IMR-90 (cell line): ENCODE measurements at regions not wholly inside any gene's neighbourhood (a gene's known extent, or its start where the extent isn't known, plus 50 kb on each side); places are given as distances from the start of the nearest gene placed in this dataset.

ENCODE experiments used
- BHLHE40 ChIP-seq: fragments of 150-350 bp; IDR thresholded peaks from 2 replicates; pipeline ENCODE4 v1.6.1; 2016; ENCODE audit warnings: mild to moderate bottlenecking, low read depth, low read length
- CHD1 ChIP-seq: IDR thresholded peaks from 2 replicates; pipeline ENCODE4 v1.6.1; 2012; ENCODE audit warnings: low read depth, low read length, improper control_type of control experiment
- MAFK ChIP-seq: IDR thresholded peaks from 2 replicates; pipeline ENCODE4 v1.6.1; 2012; ENCODE audit warnings: low read depth, low read length, improper control_type of control experiment
- MXI1 ChIP-seq: IDR thresholded peaks from 2 replicates; pipeline ENCODE4 v1.6.1; 2012; ENCODE audit warnings: low read depth, mild to moderate bottlenecking, low read length, moderate library complexity, borderline replicate concordance
- NFE2L2 ChIP-seq: fragments of 150-350 bp; IDR thresholded peaks from 2 replicates; pipeline ENCODE4 v1.6.1; 2016; ENCODE audit warnings: low read depth, mild to moderate bottlenecking, low read length
- POLR2A ChIP-seq: IDR thresholded peaks from 2 replicates; pipeline ENCODE4 v1.6.1; 2012; ENCODE audit warnings: mild to moderate bottlenecking, low read depth, low read length
- RAD21 ChIP-seq: IDR thresholded peaks from 2 replicates; pipeline ENCODE4 v1.6.1; 2012; ENCODE audit warnings: low read length, improper control_type of control experiment
- RFX5 ChIP-seq: IDR thresholded peaks from 2 replicates; pipeline ENCODE4 v1.8.0; 2012; ENCODE audit warnings: low read depth, mild to moderate bottlenecking, low read length, moderate library complexity
- SMC3 ChIP-seq: fragments of 150-350 bp; IDR thresholded peaks from 2 replicates; pipeline ENCODE4 v1.6.1; 2016; ENCODE audit warnings: low read depth, mild to moderate bottlenecking, antibody characterized with exemption, low read length, moderate library complexity
- TF ChIP-seq, protein P1 (sequence below): conservative IDR thresholded peaks from 2 replicates; pipeline ENCODE4 v1.5.1; 2012; ENCODE audit warnings: mild to moderate bottlenecking, low read depth, low read length, improper control_type of control experiment
- TF ChIP-seq, protein P2 (sequence below): fragments of 150-350 bp; IDR thresholded peaks from 2 replicates; pipeline ENCODE4 v1.6.1; 2017; ENCODE audit warnings: mild to moderate bottlenecking, antibody characterized with exemption, low read length, low read depth
- TF ChIP-seq, protein P3 (sequence below): fragments of 150-350 bp; IDR thresholded peaks from 2 replicates; pipeline ENCODE4 v1.6.1; 2016; ENCODE audit warnings: low read depth, mild to moderate bottlenecking, low read length, moderate library complexity, borderline replicate concordance

- TF ChIP-seq MAFK (no peak), NFE2L2 (no peak), POLR2A (no peak), MXI1 (no peak), BHLHE40 (no peak), RAD21 (no peak), RFX5 (no peak), SMC3 (no peak), CHD1 (no peak)
- TF ChIP-seq, protein P1, sequence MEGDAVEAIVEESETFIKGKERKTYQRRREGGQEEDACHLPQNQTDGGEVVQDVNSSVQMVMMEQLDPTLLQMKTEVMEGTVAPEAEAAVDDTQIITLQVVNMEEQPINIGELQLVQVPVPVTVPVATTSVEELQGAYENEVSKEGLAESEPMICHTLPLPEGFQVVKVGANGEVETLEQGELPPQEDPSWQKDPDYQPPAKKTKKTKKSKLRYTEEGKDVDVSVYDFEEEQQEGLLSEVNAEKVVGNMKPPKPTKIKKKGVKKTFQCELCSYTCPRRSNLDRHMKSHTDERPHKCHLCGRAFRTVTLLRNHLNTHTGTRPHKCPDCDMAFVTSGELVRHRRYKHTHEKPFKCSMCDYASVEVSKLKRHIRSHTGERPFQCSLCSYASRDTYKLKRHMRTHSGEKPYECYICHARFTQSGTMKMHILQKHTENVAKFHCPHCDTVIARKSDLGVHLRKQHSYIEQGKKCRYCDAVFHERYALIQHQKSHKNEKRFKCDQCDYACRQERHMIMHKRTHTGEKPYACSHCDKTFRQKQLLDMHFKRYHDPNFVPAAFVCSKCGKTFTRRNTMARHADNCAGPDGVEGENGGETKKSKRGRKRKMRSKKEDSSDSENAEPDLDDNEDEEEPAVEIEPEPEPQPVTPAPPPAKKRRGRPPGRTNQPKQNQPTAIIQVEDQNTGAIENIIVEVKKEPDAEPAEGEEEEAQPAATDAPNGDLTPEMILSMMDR = no peak
- TF ChIP-seq, protein P2, sequence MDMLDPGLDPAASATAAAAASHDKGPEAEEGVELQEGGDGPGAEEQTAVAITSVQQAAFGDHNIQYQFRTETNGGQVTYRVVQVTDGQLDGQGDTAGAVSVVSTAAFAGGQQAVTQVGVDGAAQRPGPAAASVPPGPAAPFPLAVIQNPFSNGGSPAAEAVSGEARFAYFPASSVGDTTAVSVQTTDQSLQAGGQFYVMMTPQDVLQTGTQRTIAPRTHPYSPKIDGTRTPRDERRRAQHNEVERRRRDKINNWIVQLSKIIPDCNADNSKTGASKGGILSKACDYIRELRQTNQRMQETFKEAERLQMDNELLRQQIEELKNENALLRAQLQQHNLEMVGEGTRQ = no peak
- TF ChIP-seq, protein P3, sequence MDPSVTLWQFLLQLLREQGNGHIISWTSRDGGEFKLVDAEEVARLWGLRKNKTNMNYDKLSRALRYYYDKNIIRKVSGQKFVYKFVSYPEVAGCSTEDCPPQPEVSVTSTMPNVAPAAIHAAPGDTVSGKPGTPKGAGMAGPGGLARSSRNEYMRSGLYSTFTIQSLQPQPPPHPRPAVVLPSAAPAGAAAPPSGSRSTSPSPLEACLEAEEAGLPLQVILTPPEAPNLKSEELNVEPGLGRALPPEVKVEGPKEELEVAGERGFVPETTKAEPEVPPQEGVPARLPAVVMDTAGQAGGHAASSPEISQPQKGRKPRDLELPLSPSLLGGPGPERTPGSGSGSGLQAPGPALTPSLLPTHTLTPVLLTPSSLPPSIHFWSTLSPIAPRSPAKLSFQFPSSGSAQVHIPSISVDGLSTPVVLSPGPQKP = no peak
These were observed 334.2 kb upstream of the MAGI2 start for GRCh38 chr7:79787623-79788022.
